HCT116 (cell line): ENCODE measurements at regions not wholly inside any gene's neighbourhood (a gene's known extent, or its start where the extent isn't known, plus 50 kb on each side); places are given as distances from the start of the nearest gene placed in this dataset.

Source experiments
- ATF3 ChIP-seq: IDR thresholded peaks from 2 replicates; pipeline ENCODE4 v1.6.1; 2012
- CEBPB ChIP-seq: IDR thresholded peaks from 2 replicates; pipeline ENCODE4 v1.6.1; 2012; ENCODE audit warnings: low read depth
- CTCF ChIP-seq, 3 experiments: fragments of 200-600 bp in 1 of 3; sonication (generic) in 1 of 3; IDR thresholded peaks in 2 of 3; conservative IDR thresholded peaks in 1 of 3; 2 replicates each; pipeline ENCODE4 v1.5.1; 2012 to 2017; ENCODE audit warnings: low read depth in 2 of 3, low read length in 2 of 3, antibody characterized with exemption in 1 of 3, borderline replicate concordance in 1 of 3, control low read depth in 1 of 3, mild to moderate bottlenecking in 1 of 3, mixed read lengths in 1 of 3, mixed run types in 1 of 3, moderate library complexity in 1 of 3; ENCODE audit not compliant: insufficient read depth in 1 of 3
- ELF1 ChIP-seq: IDR thresholded peaks from 2 replicates; pipeline ENCODE4 v1.6.1; 2012; ENCODE audit warnings: low read depth, borderline replicate concordance
- EZH2phosphoT487 ChIP-seq: fragments of 200-600 bp; IDR thresholded peaks from 2 replicates; pipeline ENCODE4 v1.6.1; 2018; ENCODE audit warnings: antibody characterized with exemption, borderline replicate concordance
- FOSL1 ChIP-seq: IDR thresholded peaks from 2 replicates; pipeline ENCODE4 v1.6.1; 2012; ENCODE audit warnings: low read depth
- POLR2A ChIP-seq: IDR thresholded peaks from 2 replicates; pipeline ENCODE4 v1.7.0; 2011; ENCODE audit warnings: borderline replicate concordance; ENCODE audit not compliant: insufficient read depth, insufficient read length; ENCODE audit errors: extremely low read depth
- POLR2AphosphoS5 ChIP-seq: IDR thresholded peaks from 2 replicates; pipeline ENCODE4 v1.6.1; 2011; ENCODE audit warnings: mild to moderate bottlenecking, low read depth, low read length, moderate library complexity
- RAD21 ChIP-seq: IDR thresholded peaks from 2 replicates; pipeline ENCODE4 v1.6.1; 2012; ENCODE audit warnings: low read depth, mild to moderate bottlenecking
- SP1 ChIP-seq: IDR thresholded peaks from 2 replicates; pipeline ENCODE4 v1.6.1; 2012; ENCODE audit warnings: low read depth
- YY1 ChIP-seq: IDR thresholded peaks from 2 replicates; pipeline ENCODE4 v1.6.1; 2011; ENCODE audit warnings: low read length, low read depth, moderate library complexity, mild to moderate bottlenecking; ENCODE audit not compliant: insufficient replicate concordance; ENCODE audit errors: extremely low read depth
- TF ChIP-seq, protein P1 (sequence below): IDR thresholded peaks from 2 replicates; pipeline ENCODE4 v1.6.1; 2011; ENCODE audit warnings: mild to moderate bottlenecking, low read length, moderate library complexity; ENCODE audit not compliant: insufficient replicate concordance; ENCODE audit errors: extremely low read depth

DNA sequence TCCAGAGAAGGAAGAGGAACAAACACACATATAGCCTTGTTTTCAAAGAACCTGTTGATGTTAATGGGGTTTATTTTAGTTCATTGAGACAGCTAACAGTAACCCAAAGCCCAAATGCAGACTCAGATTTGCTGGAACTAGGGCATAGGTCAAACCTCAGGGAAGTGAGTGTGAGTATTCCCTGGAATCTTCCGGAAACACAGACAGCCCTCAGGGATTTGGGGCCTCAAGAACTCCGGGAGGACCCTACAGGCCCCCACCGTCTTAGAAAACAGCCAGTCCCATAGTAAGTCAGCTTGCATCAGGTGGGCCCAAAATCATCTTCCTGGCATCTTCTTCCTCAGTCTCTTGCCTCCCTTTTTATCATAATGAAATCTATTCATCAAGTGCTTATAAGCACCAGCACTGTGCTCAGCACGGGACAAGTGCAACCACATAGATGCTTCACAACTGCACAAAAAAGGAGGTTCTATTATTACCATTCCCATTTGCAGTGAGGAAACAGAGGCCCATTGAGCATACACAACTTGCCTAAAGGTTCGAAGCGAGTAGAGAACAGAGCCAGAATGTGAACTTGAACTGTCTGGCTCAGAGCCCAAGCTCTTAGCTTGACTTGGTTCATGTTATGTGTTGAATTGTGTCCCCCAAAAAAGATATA lies 50.2 kb upstream of the BCL11A start:
- TF ChIP-seq SP1 (no peak), FOSL1 (no peak), EZH2phosphoT487 (no peak), CTCF (IDR thresholded peaks at IDR 0.05 in 2 of 3, conservative IDR thresholded peaks at IDR 0.05 in 1 of 3; ENCODE audit: borderline replicate concordance in 1 of 3, insufficient read depth in 1 of 3, low read depth in 2 of 3, low read length in 2 of 3) (no peak), YY1 (no peak), CEBPB (no peak), POLR2AphosphoS5 (no peak), RAD21 (no peak), ELF1 (no peak), ATF3 (no peak), POLR2A (no peak)
- TF ChIP-seq, protein P1, sequence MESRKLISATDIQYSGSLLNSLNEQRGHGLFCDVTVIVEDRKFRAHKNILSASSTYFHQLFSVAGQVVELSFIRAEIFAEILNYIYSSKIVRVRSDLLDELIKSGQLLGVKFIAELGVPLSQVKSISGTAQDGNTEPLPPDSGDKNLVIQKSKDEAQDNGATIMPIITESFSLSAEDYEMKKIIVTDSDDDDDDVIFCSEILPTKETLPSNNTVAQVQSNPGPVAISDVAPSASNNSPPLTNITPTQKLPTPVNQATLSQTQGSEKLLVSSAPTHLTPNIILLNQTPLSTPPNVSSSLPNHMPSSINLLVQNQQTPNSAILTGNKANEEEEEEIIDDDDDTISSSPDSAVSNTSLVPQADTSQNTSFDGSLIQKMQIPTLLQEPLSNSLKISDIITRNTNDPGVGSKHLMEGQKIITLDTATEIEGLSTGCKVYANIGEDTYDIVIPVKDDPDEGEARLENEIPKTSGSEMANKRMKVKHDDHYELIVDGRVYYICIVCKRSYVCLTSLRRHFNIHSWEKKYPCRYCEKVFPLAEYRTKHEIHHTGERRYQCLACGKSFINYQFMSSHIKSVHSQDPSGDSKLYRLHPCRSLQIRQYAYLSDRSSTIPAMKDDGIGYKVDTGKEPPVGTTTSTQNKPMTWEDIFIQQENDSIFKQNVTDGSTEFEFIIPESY: no peak
